Thyroid gland (tissue), 4 donors: ENCODE measurements at regions not wholly inside any gene's neighbourhood (a gene's known extent, or its start where the extent isn't known, plus 50 kb on each side); places are given as distances from the start of the nearest gene placed in this dataset.

Experiments
- DNase-seq, 2 donors: peaks; one replicate each; pipeline ENCODE4 v3.0.0-alpha.2; 2019
- H3K27ac ChIP-seq, 3 donors: fragments of 200-600 bp; sonication (generic); 1 replicate in 2 of 3; 2 replicates in 1 of 3; pipeline ENCODE4 v1.5.1; 2016 to 2019; ENCODE audit warnings: mild to moderate bottlenecking in 1 of 3, moderate library complexity in 1 of 3
- H3K27me3 ChIP-seq: fragments of 200-600 bp; sonication (generic); one replicate; pipeline ENCODE4 v1.5.1; 2019
- H3K36me3 ChIP-seq, 2 donors: fragments of 200-600 bp; sonication (generic); one replicate each; pipeline ENCODE4 v1.5.1; 2016 to 2019
- H3K4me1 ChIP-seq, 2 donors: fragments of 200-600 bp; sonication (generic); one replicate each; pipeline ENCODE4 v1.5.1; 2017 to 2019
- H3K4me3 ChIP-seq, 3 donors: fragments of 200-600 bp; sonication (generic); replicated peaks in 1 of 3; 1 replicate in 2 of 3; 2 replicates in 1 of 3; pipeline ENCODE4 v1.5.1; 2016; ENCODE audit warnings: mild to moderate bottlenecking in 1 of 3
- H3K9me3 ChIP-seq: fragments of 200-600 bp; sonication (generic); one replicate; pipeline ENCODE4 v1.5.1; 2017
- CTCF ChIP-seq, 6 experiments: fragments of 200-600 bp in 3 of 6; fragments of 450-650 bp in 3 of 6; sonication (generic) in 3 of 6; IDR thresholded peaks; one replicate each; pipeline ENCODE4 v1.5.1; 2016 to 2019; ENCODE audit warnings: antibody characterized with exemption in 6 of 6, mild to moderate bottlenecking in 2 of 6, inconsistent platforms in 1 of 6, moderate library complexity in 1 of 6
- POLR2A ChIP-seq, 2 donors: fragments of 450-650 bp; IDR thresholded peaks; one replicate each; pipeline ENCODE4 v1.6.1; 2017; ENCODE audit warnings: antibody characterized with exemption in 2 of 2, mild to moderate bottlenecking in 2 of 2, moderate library complexity in 1 of 2
- WGBS, 2 donors: methylation state at CpG; one replicate each; pipeline ENCODE4 v1.1.5; 2017; 5-methylcytosine and 5-hydroxymethylcytosine counted together
- intact Hi-C: fragments of 100-400 bp; cut with DNase I; formaldehyde crosslinking; loops from one replicate; pipeline ENCODE4 v1.15.1; 2023

GRCh38 chr1:214928574-214928973 lies 154.0 kb upstream of the KCNK2 start:
- no peak overlapping the region for H3K4me3 ChIP-seq
- no peaks in the 10 kb centered on the region for H3K4me1 ChIP-seq
- no peaks in the 10 kb centered on the region for H3K36me3 ChIP-seq
- intact Hi-C loops = no loop called here
- no peak for DNase-seq
- no peaks in the 10 kb centered on the region for H3K27me3 ChIP-seq
- TF ChIP-seq POLR2A (IDR thresholded peaks at IDR 0.05) = no peak
- TF ChIP-seq CTCF (IDR thresholded peaks at IDR 0.05) = no peak
- H3K27ac ChIP-seq = no peak overlapping the region
- WGBS, 2 donors = 90 to 96% methylated on average over 2 of the region's 2 CpGs
- no peaks in the 10 kb centered on the region for H3K9me3 ChIP-seq

- no peak overlapping the region for H3K27ac ChIP-seq
- TF ChIP-seq POLR2A (IDR thresholded peaks at IDR 0.05) (no peak), CTCF (IDR thresholded peaks at IDR 0.05) (no peak)
- H3K4me3 ChIP-seq = no peak overlapping the region
- intact Hi-C loops = no loop called here
- no peaks in the 10 kb centered on the region for H3K27me3 ChIP-seq
- H3K36me3 ChIP-seq = no peaks in the 10 kb centered on the region
- WGBS, 2 donors = 94 to 96% methylated on average over 4 of the region's 4 CpGs
- no peaks in the 10 kb centered on the region for H3K9me3 ChIP-seq
- no peak for DNase-seq
- H3K4me1 ChIP-seq = no peaks in the 10 kb centered on the region
These were observed 149.2 kb upstream of the KCNK2 start for GRCh38 chr1:214933375-214933774.

DNA sequence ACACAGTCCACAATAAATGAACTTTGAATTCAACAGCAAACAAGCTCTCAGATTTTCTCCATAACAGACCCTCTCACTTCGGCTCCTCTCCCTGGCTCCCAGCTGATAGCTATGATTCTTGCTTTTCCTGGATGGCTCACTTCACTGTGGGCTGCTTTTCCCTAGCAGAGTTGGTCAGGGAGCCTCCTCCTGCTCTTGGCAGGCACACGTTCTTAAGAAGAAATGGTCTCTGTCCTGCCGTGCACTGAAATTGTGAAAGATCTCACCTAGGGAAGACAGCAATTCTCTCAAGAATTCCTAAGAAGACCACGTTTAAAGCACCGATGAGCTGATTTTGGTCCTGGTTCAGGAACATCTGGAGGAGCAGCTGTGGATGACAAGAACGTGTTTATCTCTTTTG lies 148.5 kb upstream of the KCNK2 start:
- DNase-seq = no peak
- intact Hi-C loops = no loop called here
- H3K36me3 ChIP-seq = no peaks in the 10 kb centered on the region

GRCh38 chr1:214935258-214935657 lies 147.3 kb upstream of the KCNK2 start:
- intact Hi-C loops = no loop called here
- Histone ChIP-seq H3K36me3 (no peaks in the 10 kb centered on the region), H3K4me1 (no peaks in the 10 kb centered on the region), H3K27ac (no peak overlapping the region), H3K4me3 (no peak overlapping the region), H3K27me3 (no peaks in the 10 kb centered on the region), H3K9me3 (no peaks in the 10 kb centered on the region)
- no peak for TF ChIP-seq CTCF (IDR thresholded peaks at IDR 0.05)
- no peak for TF ChIP-seq POLR2A (IDR thresholded peaks at IDR 0.05)
- no peak for DNase-seq
- 61 to 75% methylated on average over 1 of the region's 1 CpG for WGBS, 2 donors

More for the DNA sequence above, 148.5 kb upstream of the KCNK2 start:
- H3K4me3 ChIP-seq = no peak overlapping the region
- TF ChIP-seq POLR2A (IDR thresholded peaks at IDR 0.05) = no peak
- TF ChIP-seq CTCF (IDR thresholded peaks at IDR 0.05) = no peak
- H3K27ac ChIP-seq = no peak overlapping the region
- no peaks in the 10 kb centered on the region for H3K9me3 ChIP-seq
- WGBS, 2 donors = 74 to 78% methylated on average over 6 of the region's 6 CpGs
- H3K27me3 ChIP-seq = no peaks in the 10 kb centered on the region
- H3K4me1 ChIP-seq = no peaks in the 10 kb centered on the region

- no peaks in the 10 kb centered on the region for H3K9me3 ChIP-seq
- H3K4me3 ChIP-seq = no peak overlapping the region
These were observed 143.4 kb upstream of the KCNK2 start for GRCh38 chr1:214939180-214939579.

More at GRCh38 chr1:214939180-214939579, 143.4 kb upstream of the KCNK2 start:
- intact Hi-C loops = no loop called here
- no peak overlapping the region for H3K27ac ChIP-seq
- no peaks in the 10 kb centered on the region for H3K27me3 ChIP-seq
- no peak for DNase-seq
- H3K36me3 ChIP-seq = no peaks in the 10 kb centered on the region
- H3K4me1 ChIP-seq = no peaks in the 10 kb centered on the region
- no peak for TF ChIP-seq CTCF (IDR thresholded peaks at IDR 0.05)
- no peak for TF ChIP-seq POLR2A (IDR thresholded peaks at IDR 0.05)
